Kidney (tissue), 13 donors: ENCODE measurements at regions not wholly inside any gene's neighbourhood (a gene's known extent, or its start where the extent isn't known, plus 50 kb on each side); places are given as distances from the start of the nearest gene placed in this dataset.
"Not testable (repeated sequence)": the region's sequence is repeated elsewhere in the genome, so short reads cannot be mapped to it uniquely, and the experiment has no call there.

ENCODE experiments used
- DNase-seq, 5 donors: peaks; one replicate each; pipeline ENCODE4 v3.0.0-alpha.2; 2013 to 2020
- FAIRE-seq: peaks from 2 replicates; lab custom pipeline; 2012; peaks lifted over from hg19 to GRCh38; lab: Jason Lieb, UNC
- H3K27ac ChIP-seq, 2 donors: one replicate each; pipeline ENCODE4 v1.7.0; 2013; ENCODE audit warnings: low read depth in 2 of 2, low read length in 2 of 2, inconsistent platforms in 1 of 2
- H3K27me3 ChIP-seq: one replicate; pipeline ENCODE4 v1.7.1; 2013; ENCODE audit warnings: low read length, inconsistent platforms; ENCODE audit not compliant: control insufficient read depth, insufficient read depth
- H3K36me3 ChIP-seq, 3 donors: one replicate each; pipeline versions ENCODE4 v1.7.0 to v1.7.1; 2013; ENCODE audit warnings: low read length in 3 of 3, control low read depth in 1 of 3, inconsistent platforms in 1 of 3; ENCODE audit not compliant: insufficient read depth in 3 of 3, control insufficient read depth in 2 of 3
- H3K4me1 ChIP-seq, 3 donors: one replicate each; pipeline versions ENCODE4 v1.7.0 to v1.7.1; 2013; ENCODE audit warnings: low read length in 3 of 3, inconsistent platforms in 1 of 3, low read depth in 1 of 3; ENCODE audit not compliant: control insufficient read depth in 2 of 3, insufficient read depth in 2 of 3
- H3K4me3 ChIP-seq, 3 donors: one replicate each; pipeline versions ENCODE4 v1.7.0 to v1.8.1; 2013; ENCODE audit warnings: low read length in 3 of 3, control low read depth in 1 of 3, inconsistent platforms in 1 of 3
- H3K9ac ChIP-seq, 3 donors: one replicate each; pipeline versions ENCODE4 v1.7.0 to v1.7.1; 2013; ENCODE audit warnings: low read length in 3 of 3, control low read depth in 1 of 3, inconsistent platforms in 1 of 3
- H3K9me3 ChIP-seq, 3 donors: one replicate each; pipeline versions ENCODE4 v1.7.0 to v1.7.1; 2013; ENCODE audit warnings: low read length in 3 of 3, control low read depth in 1 of 3, inconsistent platforms in 1 of 3; ENCODE audit not compliant: control insufficient read depth in 2 of 3, insufficient read depth in 1 of 3
- intact Hi-C: fragments of 100-400 bp; cut with DNase I; formaldehyde crosslinking; loops from one replicate; pipeline ENCODE4 v1.11.1; 2022
- TF ChIP-seq, protein P1 (sequence below): IDR thresholded peaks from 3 replicates; pipeline ENCODE4 v1.5.1; 2012; ENCODE audit warnings: mild to moderate bottlenecking, moderate library complexity, borderline replicate concordance; ENCODE audit not compliant: insufficient read depth; ENCODE audit errors: extremely low read depth
- donor health status: control.
- donor health status: control.
- donor health status: control.
- donor health status: control.
- donor health status: control.
- donor health status: DM: yes; HTN: yes; CAD: no.
- donor health status: Normal renal cell carcinoma (clear cell type).

DNA sequence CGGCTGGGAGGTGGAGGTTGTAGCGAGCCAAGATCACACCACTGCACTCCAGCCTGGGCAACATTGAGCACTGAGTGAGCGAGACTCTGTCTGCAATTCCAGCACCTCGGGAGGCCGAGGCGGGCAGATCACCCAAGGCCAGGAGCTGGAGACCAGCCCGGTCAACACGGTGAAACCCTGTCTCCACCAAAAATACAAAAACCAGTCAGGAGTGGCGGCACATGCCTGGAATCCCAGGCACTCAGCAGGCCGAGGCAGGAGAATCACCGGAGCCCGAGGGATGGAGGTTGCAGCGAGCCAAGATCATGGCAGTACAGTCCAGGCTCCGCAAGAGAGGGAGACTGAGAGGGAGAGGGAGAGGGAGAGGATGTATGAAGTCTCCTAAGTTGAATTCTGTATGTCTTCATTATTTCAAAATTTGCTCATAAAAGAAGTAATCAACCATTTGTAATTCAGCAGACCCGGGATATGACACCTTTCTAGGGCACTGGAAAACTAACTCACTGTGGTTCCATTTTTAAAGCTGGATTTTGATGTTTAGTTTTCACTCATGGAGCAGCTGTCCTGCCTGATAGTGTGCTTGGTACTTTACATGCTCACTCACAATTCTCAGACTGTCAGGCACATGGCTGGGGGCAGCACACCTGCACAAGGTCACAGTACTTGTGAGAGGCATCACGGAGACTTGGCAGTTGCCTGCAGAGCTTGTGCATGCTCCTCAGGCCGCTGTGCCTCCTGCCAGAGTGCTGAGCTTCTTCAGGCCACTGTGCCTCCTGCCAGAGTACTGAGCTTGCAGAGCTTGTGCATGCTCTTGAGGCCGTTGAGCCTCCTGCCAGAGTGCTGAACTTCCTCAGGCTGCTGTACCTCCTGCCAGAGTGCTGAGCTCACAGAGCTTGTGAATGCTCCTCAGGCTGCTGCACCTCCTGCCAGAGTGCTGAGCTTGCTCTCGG, 106.2 kb downstream of the ERMARD start:
- Histone ChIP-seq H3K36me3 (no peaks in the 10 kb centered on the region), H3K4me1 (peaks cover 6 to 12% (median 11%) of the 10 kb centered on the region in 3 donors), H3K9ac (no peak overlapping the region), H3K27ac (no peak overlapping the region), H3K9me3 (peaks cover 0 to 8% (median 0%) of the 10 kb centered on the region in 3 donors), H3K4me3 (no peak overlapping the region), H3K27me3 (no peaks in the 10 kb centered on the region)
- DNase-seq (no peak), FAIRE-seq (no peak)
- intact Hi-C loops: no loop called here
- TF ChIP-seq, protein P1, sequence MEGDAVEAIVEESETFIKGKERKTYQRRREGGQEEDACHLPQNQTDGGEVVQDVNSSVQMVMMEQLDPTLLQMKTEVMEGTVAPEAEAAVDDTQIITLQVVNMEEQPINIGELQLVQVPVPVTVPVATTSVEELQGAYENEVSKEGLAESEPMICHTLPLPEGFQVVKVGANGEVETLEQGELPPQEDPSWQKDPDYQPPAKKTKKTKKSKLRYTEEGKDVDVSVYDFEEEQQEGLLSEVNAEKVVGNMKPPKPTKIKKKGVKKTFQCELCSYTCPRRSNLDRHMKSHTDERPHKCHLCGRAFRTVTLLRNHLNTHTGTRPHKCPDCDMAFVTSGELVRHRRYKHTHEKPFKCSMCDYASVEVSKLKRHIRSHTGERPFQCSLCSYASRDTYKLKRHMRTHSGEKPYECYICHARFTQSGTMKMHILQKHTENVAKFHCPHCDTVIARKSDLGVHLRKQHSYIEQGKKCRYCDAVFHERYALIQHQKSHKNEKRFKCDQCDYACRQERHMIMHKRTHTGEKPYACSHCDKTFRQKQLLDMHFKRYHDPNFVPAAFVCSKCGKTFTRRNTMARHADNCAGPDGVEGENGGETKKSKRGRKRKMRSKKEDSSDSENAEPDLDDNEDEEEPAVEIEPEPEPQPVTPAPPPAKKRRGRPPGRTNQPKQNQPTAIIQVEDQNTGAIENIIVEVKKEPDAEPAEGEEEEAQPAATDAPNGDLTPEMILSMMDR: no peak

DNA sequence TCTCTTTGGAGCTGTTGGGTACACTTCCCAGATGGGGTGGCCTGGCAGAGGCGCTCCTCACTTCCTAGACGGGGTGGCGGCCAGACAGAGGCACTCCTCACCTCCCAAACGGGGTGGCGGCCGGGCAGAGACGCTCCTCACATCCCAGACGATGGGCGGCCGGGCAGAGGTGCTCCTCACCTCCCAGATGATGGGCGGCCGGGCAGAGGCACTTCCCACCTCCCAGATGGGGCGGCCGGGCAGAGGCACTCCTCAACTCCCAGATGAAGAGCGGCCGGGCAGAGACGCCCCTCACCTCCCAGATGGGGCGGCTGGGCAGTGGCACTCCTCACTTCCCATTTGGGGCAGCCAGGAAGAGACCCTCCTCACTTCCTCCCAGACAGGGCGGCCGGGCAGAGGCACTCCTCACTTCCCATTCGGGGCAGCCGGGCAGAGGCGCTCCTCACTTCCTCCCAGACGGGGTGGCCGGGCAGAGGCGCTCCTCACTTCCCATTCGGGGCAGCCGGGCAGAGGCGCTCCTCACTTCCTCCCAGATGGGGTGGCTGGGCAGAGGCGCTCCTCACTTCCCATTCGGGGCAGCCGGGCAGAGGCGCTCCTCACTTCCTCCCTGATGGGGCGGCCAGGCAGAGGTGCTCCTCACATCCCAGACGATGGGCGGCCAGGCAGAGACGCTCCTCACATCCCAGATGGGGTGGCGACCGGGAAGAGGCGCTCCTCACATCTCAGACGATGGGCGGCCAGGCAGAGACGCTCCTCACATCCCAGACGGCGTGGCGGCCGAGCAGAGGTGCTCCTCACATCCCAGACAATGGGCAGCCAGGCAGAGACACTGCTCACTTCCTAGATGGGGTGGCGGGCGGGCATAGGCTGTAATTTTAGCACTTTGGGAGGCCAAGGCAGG, 105.3 kb downstream of the ERMARD start:
- H3K27ac ChIP-seq, H3K36me3 ChIP-seq, H3K4me3 ChIP-seq, FAIRE-seq, H3K4me1 ChIP-seq, DNase-seq, H3K27me3 ChIP-seq, intact Hi-C loops, H3K9me3 ChIP-seq, H3K9ac ChIP-seq: not testable (repeated sequence)

DNA sequence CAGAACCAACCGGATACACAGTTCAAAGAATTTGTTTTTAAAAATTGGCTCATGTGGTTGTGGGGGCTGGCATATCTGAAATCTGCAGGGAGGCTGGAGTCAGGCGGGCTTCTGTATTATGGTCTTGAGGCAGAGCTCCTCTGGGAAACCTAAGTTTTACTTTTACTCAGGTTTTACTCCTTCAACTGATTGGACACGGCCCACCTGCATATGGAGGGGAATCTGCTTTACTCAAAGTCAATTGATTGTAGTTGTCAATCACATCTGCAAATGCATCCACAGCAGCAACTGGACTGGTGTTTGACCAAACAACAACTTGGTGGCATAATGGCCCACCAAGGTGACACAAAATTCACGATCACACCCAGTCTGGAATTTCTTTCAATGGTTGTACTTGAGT, 103.4 kb downstream of the ERMARD start:
- TF ChIP-seq, protein P1: no peak

More for the DNA sequence above, 103.4 kb downstream of the ERMARD start:
- FAIRE-seq (no peak), DNase-seq (no peak)
- no peaks in the 10 kb centered on the region for H3K36me3 ChIP-seq
- no peak overlapping the region for H3K4me3 ChIP-seq
- no peaks in the 10 kb centered on the region for H3K27me3 ChIP-seq
- H3K9ac ChIP-seq: no peak overlapping the region
- no peak overlapping the region for H3K27ac ChIP-seq
- peaks cover 0 to 8% (median 0%) of the 10 kb centered on the region in 3 donors for H3K9me3 ChIP-seq
- intact Hi-C loops: no loop called here
- H3K4me1 ChIP-seq: no peaks in the 10 kb centered on the region
